ENCODE measurements at regions not wholly inside any gene's neighbourhood (a gene's known extent, or its start where the extent isn't known, plus 50 kb on each side); places are given as distances from the start of the nearest gene placed in this dataset.

GRCh38 chr18:24731158-24731557 is 270.7 kb downstream of the HRH4 start:
- H3T11ph ChIP-seq (ENCODE audit: low read length), result no peak overlapping the region
- no peak overlapping the region for H3K14ac ChIP-seq (ENCODE audit: insufficient read depth, low read length)
- H3K27ac Mint-ChIP-seq, result no peak overlapping the region
- H3K27me3 Mint-ChIP-seq (ENCODE audit: low read depth), result peaks cover 11% of the 10 kb centered on the region
- H3K4me3 Mint-ChIP-seq, result no peak overlapping the region
- H3K79me2 ChIP-seq (ENCODE audit: insufficient read depth, low read length), result no peaks in the 10 kb centered on the region
- no peak overlapping the region for H2BK5ac ChIP-seq (ENCODE audit: insufficient read length, low read length)
- WGBS (ENCODE audit: extremely low coverage, insufficient read length, low lambda C conversion rate), result no CpG with 5 or more reads among the region's 6 CpGs
- H3K9ac ChIP-seq (ENCODE audit: extremely low read depth, insufficient read length, low read length), result no peak overlapping the region
- H3K79me1 ChIP-seq (ENCODE audit: insufficient read depth, low read depth, low read length, poor library complexity, severe bottlenecking), result no peaks in the 10 kb centered on the region
- H3K27me3 ChIP-seq (ENCODE audit: insufficient read depth, low read length), result no peaks in the 10 kb centered on the region
- peaks cover 12 to 15% of the 10 kb centered on the region in 2 experiments for H3K4me1 Mint-ChIP-seq
- no peak overlapping the region for H2BK12ac ChIP-seq (ENCODE audit: insufficient read length, low read depth, low read length)
- no peaks in the 10 kb centered on the region for H3K9me3 ChIP-seq (ENCODE audit: control insufficient read depth, low read depth, low read length)
- H3K23me2 ChIP-seq (ENCODE audit: insufficient read length, low read depth, low read length, poor library complexity, severe bottlenecking), result no peaks in the 10 kb centered on the region
- no peak overlapping the region for H2AFZ ChIP-seq (ENCODE audit: low read length)
- H2AK5ac ChIP-seq (ENCODE audit: insufficient read length, low read length), result no peak overlapping the region
- H3K56ac ChIP-seq (ENCODE audit: insufficient read length, low read depth, low read length), result no peak overlapping the region
- no peak overlapping the region for H3K4ac ChIP-seq (ENCODE audit: low read depth, low read length)
- no peak overlapping the region for H4K5ac ChIP-seq (ENCODE audit: insufficient read length, low read depth, low read length)
- H3K23ac ChIP-seq (ENCODE audit: insufficient read length, low read depth, low read length), result no peak overlapping the region
- H4K8ac ChIP-seq (replicated peaks; ENCODE audit: insufficient read length, low read depth, low read length), result no peak overlapping the region
- no peak overlapping the region for H2BK120ac ChIP-seq (ENCODE audit: low read depth, low read length, poor library complexity, severe bottlenecking)
- H3K18ac ChIP-seq (ENCODE audit: insufficient read length, low read depth, low read length), result no peak overlapping the region
- DNase-seq, result no peak
- no peak overlapping the region for H2BK15ac ChIP-seq (ENCODE audit: low read depth, low read length)
- no peaks in the 10 kb centered on the region for H3K36me3 Mint-ChIP-seq (ENCODE audit: insufficient read depth in 1 of 3, low read depth in 3 of 3)
- no peak overlapping the region for H2BK20ac ChIP-seq (ENCODE audit: low read depth, low read length, poor library complexity, severe bottlenecking)
- H3K27ac ChIP-seq (ENCODE audit: insufficient read length, low read depth, low read length), result no peak overlapping the region
- H4K20me1 ChIP-seq (ENCODE audit: control insufficient read depth, insufficient read depth, insufficient read length), result no peaks in the 10 kb centered on the region
- TF ChIP-seq, protein P1, sequence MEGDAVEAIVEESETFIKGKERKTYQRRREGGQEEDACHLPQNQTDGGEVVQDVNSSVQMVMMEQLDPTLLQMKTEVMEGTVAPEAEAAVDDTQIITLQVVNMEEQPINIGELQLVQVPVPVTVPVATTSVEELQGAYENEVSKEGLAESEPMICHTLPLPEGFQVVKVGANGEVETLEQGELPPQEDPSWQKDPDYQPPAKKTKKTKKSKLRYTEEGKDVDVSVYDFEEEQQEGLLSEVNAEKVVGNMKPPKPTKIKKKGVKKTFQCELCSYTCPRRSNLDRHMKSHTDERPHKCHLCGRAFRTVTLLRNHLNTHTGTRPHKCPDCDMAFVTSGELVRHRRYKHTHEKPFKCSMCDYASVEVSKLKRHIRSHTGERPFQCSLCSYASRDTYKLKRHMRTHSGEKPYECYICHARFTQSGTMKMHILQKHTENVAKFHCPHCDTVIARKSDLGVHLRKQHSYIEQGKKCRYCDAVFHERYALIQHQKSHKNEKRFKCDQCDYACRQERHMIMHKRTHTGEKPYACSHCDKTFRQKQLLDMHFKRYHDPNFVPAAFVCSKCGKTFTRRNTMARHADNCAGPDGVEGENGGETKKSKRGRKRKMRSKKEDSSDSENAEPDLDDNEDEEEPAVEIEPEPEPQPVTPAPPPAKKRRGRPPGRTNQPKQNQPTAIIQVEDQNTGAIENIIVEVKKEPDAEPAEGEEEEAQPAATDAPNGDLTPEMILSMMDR (conservative IDR thresholded peaks at IDR 0.05), result no peak
- no peak overlapping the region for H4K91ac ChIP-seq (ENCODE audit: insufficient read length, low read depth, low read length)
- no peak overlapping the region for H3K4me2 ChIP-seq (ENCODE audit: insufficient read depth, insufficient read length, low read length)
- H3K9me3 Mint-ChIP-seq, result no peaks in the 10 kb centered on the region
- no peaks in the 10 kb centered on the region for H3K4me1 ChIP-seq (ENCODE audit: insufficient read depth, low read length)
